WTC11 (cell line): ENCODE measurements at regions not wholly inside any gene's neighbourhood (a gene's known extent, or its start where the extent isn't known, plus 50 kb on each side); places are given as distances from the start of the nearest gene placed in this dataset.
A peak's percentile ranks its signal among the peaks of the same experiment; 100 is the strongest.

Source experiments
- ATAC-seq: fragments of 200-7000 bp; cut with Tn5 transposase; 2 replicates; pipeline ENCODE4 v1.10.0; 2021; ENCODE audit warnings: mild to moderate bottlenecking, moderate library complexity
- CTCF ChIA-PET: fragments of 300-600 bp; sonication (Branson Sonifier 250); formaldehyde crosslinking; loops from one replicate; lab custom pipeline; 2021; ENCODE audit warnings: antibody characterized with exemption; lab: Charles Lee
- POLR2A ChIA-PET: fragments of 350-600 bp; sonication (Branson Sonifier 250); formaldehyde crosslinking; loops from one replicate; lab custom pipeline; 2021; ENCODE audit warnings: antibody characterized with exemption; lab: Charles Lee
- DNase-seq: peaks from one replicate; pipeline ENCODE4 v3.0.0; 2021; ENCODE audit warnings: low spot score
- H3K27ac Mint-ChIP-seq: 2 replicates; pipeline ENCODE4 v1.8.0; 2021; ENCODE audit warnings: mixed read lengths
- H3K27me3 Mint-ChIP-seq: 2 replicates; pipeline ENCODE4 v1.8.0; 2021; ENCODE audit warnings: low read depth, mild to moderate bottlenecking, moderate library complexity, mixed read lengths
- H3K36me3 Mint-ChIP-seq: 2 replicates; pipeline ENCODE4 v1.8.0; 2021; ENCODE audit warnings: mixed read lengths
- H3K4me1 Mint-ChIP-seq: 2 replicates; pipeline ENCODE4 v1.8.0; 2022; ENCODE audit warnings: mixed read lengths
- H3K4me3 Mint-ChIP-seq: 2 replicates; pipeline ENCODE4 v1.8.0; 2021; ENCODE audit warnings: mild to moderate bottlenecking, moderate library complexity, mixed read lengths
- H3K9me3 Mint-ChIP-seq: 2 replicates; pipeline ENCODE4 v1.8.0; 2021; ENCODE audit warnings: mixed read lengths
- ATF2 ChIP-seq: sonication (generic); formaldehyde crosslinking; IDR thresholded peaks from 2 replicates; pipeline ENCODE4 v1.8.1; 2022; ENCODE audit warnings: low read depth, missing genetic modification reagents, borderline replicate concordance
- ERG ChIP-seq: fragments of 250-450 bp; sonication (Bioruptor Pico); IDR thresholded peaks from 2 replicates; pipeline ENCODE4 v1.8.0; 2021; ENCODE audit warnings: mild to moderate bottlenecking
- MAX ChIP-seq: sonication (generic); formaldehyde crosslinking; IDR thresholded peaks from 2 replicates; pipeline ENCODE4 v1.8.0; 2022; ENCODE audit warnings: mild to moderate bottlenecking, missing genetic modification reagents
- NFYB ChIP-seq: sonication (generic); formaldehyde crosslinking; conservative IDR thresholded peaks from 2 replicates; pipeline ENCODE4 v1.8.0; 2022; ENCODE audit warnings: low read depth, missing genetic modification reagents
- NR1H2 ChIP-seq: sonication (generic); formaldehyde crosslinking; IDR thresholded peaks from 2 replicates; pipeline ENCODE4 v1.9.0; 2021; ENCODE audit warnings: mild to moderate bottlenecking, moderate library complexity, missing genetic modification reagents
- NR2C2 ChIP-seq: sonication (generic); formaldehyde crosslinking; IDR thresholded peaks from 2 replicates; pipeline ENCODE4 v1.8.0; 2022; ENCODE audit warnings: mild to moderate bottlenecking, missing genetic modification reagents
- USF2 ChIP-seq: sonication (generic); formaldehyde crosslinking; IDR thresholded peaks from 2 replicates; pipeline ENCODE4 v1.8.1; 2023; ENCODE audit warnings: mild to moderate bottlenecking, missing genetic modification reagents, moderate library complexity
- ZNF219 ChIP-seq: sonication (generic); formaldehyde crosslinking; IDR thresholded peaks from 2 replicates; pipeline ENCODE4 v1.8.0; 2023; ENCODE audit warnings: missing genetic modification reagents, mild to moderate bottlenecking, borderline replicate concordance
- ZNF263 ChIP-seq: sonication (generic); formaldehyde crosslinking; IDR thresholded peaks from 2 replicates; pipeline ENCODE4 v1.8.1; 2022; ENCODE audit warnings: low read depth, mild to moderate bottlenecking, moderate library complexity, missing genetic modification reagents
- ZNF423 ChIP-seq: fragments of 250-450 bp; sonication (Bioruptor Pico); IDR thresholded peaks from 2 replicates; pipeline ENCODE4 v2.1.2; 2022; ENCODE audit warnings: mild to moderate bottlenecking, moderate library complexity
- ZNF671 ChIP-seq: fragments of 250-450 bp; sonication (Bioruptor Pico); IDR thresholded peaks from 2 replicates; pipeline ENCODE4 v1.8.0; 2021; ENCODE audit warnings: mild to moderate bottlenecking
- TF ChIP-seq, protein P1 (sequence below): sonication (generic); formaldehyde crosslinking; IDR thresholded peaks from 2 replicates; pipeline ENCODE4 v1.8.0; 2022; ENCODE audit warnings: missing genetic modification reagents
- TF ChIP-seq, protein P2 (sequence below): fragments of 200-600 bp; IDR thresholded peaks from 2 replicates; pipeline ENCODE4 v1.8.0; 2022; ENCODE audit warnings: antibody characterized with exemption
- TF ChIP-seq, protein P3 (sequence below): sonication (generic); formaldehyde crosslinking; IDR thresholded peaks from 2 replicates; pipeline ENCODE4 v1.8.0; 2022; ENCODE audit warnings: mild to moderate bottlenecking, missing genetic modification reagents
- TF ChIP-seq, protein P4 (sequence below): sonication (generic); formaldehyde crosslinking; IDR thresholded peaks from 2 replicates; pipeline ENCODE4 v1.8.1; 2023; ENCODE audit warnings: mild to moderate bottlenecking, missing genetic modification reagents, moderate library complexity

DNA sequence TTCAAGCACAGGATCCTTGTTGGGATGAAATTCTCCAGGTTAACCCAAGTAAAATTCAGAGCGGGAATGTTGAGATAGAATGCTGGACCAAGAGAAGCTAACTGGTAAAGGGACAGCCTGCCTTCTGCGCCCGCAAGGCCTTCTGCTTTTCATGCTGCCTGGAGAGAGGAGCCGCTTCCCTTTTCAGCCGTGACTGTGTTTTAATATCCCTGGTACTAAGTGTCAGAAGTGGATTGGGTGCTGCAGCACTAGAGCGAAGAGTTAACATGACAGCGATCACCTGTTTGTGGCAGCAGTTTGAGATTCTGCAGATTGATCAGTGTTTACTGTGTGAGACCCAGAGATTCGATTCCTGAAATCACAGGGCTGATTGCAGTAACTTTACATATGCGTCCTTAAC lies 197.4 kb upstream of the ZNF536 start (continued):
- no peak for TF ChIP-seq MAX (CRISPR knock-in tag)
- TF ChIP-seq ZNF423, result no peak
- TF ChIP-seq, protein P1, sequence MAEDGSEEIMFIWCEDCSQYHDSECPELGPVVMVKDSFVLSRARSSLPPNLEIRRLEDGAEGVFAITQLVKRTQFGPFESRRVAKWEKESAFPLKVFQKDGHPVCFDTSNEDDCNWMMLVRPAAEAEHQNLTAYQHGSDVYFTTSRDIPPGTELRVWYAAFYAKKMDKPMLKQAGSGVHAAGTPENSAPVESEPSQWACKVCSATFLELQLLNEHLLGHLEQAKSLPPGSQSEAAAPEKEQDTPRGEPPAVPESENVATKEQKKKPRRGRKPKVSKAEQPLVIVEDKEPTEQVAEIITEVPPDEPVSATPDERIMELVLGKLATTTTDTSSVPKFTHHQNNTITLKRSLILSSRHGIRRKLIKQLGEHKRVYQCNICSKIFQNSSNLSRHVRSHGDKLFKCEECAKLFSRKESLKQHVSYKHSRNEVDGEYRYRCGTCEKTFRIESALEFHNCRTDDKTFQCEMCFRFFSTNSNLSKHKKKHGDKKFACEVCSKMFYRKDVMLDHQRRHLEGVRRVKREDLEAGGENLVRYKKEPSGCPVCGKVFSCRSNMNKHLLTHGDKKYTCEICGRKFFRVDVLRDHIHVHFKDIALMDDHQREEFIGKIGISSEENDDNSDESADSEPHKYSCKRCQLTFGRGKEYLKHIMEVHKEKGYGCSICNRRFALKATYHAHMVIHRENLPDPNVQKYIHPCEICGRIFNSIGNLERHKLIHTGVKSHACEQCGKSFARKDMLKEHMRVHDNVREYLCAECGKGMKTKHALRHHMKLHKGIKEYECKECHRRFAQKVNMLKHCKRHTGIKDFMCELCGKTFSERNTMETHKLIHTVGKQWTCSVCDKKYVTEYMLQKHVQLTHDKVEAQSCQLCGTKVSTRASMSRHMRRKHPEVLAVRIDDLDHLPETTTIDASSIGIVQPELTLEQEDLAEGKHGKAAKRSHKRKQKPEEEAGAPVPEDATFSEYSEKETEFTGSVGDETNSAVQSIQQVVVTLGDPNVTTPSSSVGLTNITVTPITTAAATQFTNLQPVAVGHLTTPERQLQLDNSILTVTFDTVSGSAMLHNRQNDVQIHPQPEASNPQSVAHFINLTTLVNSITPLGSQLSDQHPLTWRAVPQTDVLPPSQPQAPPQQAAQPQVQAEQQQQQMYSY (CRISPR knock-in tag), result no peak
- TF ChIP-seq ZNF671, result no peak
- no peak for TF ChIP-seq NR2C2 (CRISPR knock-in tag)

DNA sequence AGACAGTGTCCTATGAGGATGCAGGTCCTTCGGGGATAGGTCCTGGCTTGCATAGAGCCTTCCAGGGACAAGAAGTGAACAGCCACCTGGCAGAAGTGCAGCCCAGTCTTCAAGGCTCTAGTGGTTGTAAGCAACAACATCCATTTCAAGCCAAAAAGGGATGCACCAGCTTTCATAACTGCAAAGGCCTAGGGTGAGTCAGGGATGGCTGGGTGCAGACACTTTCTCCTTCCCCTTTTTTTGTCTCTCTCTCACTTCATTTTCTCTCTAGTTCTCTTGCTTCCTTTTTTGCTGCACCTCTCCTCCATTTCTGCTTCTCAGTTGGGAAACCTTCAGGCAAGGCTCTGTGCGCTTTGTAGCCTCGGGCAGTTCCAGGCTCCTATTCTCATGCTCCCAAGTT lies 196.2 kb upstream of the ZNF536 start:
- H3K4me3 Mint-ChIP-seq, result no peak overlapping the region
- H3K27ac Mint-ChIP-seq, result no peak overlapping the region
- peaks cover 9% of the 10 kb centered on the region for H3K27me3 Mint-ChIP-seq
- ChIA-PET CTCF (no interaction called here), POLR2A (no interaction called here)
- H3K36me3 Mint-ChIP-seq, result peaks cover 17% of the 10 kb centered on the region
- DNase-seq (no peak), ATAC-seq (no peak)
- TF ChIP-seq USF2 (CRISPR knock-in tag) (no peak), ZNF263 (CRISPR knock-in tag) (no peak), NFYB (CRISPR knock-in tag) (no peak), ZNF219 (CRISPR knock-in tag) (no peak), NR1H2 (CRISPR knock-in tag) (no peak)
- TF ChIP-seq, protein P2, sequence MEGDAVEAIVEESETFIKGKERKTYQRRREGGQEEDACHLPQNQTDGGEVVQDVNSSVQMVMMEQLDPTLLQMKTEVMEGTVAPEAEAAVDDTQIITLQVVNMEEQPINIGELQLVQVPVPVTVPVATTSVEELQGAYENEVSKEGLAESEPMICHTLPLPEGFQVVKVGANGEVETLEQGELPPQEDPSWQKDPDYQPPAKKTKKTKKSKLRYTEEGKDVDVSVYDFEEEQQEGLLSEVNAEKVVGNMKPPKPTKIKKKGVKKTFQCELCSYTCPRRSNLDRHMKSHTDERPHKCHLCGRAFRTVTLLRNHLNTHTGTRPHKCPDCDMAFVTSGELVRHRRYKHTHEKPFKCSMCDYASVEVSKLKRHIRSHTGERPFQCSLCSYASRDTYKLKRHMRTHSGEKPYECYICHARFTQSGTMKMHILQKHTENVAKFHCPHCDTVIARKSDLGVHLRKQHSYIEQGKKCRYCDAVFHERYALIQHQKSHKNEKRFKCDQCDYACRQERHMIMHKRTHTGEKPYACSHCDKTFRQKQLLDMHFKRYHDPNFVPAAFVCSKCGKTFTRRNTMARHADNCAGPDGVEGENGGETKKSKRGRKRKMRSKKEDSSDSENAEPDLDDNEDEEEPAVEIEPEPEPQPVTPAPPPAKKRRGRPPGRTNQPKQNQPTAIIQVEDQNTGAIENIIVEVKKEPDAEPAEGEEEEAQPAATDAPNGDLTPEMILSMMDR, result no peak
- TF ChIP-seq, protein P3, sequence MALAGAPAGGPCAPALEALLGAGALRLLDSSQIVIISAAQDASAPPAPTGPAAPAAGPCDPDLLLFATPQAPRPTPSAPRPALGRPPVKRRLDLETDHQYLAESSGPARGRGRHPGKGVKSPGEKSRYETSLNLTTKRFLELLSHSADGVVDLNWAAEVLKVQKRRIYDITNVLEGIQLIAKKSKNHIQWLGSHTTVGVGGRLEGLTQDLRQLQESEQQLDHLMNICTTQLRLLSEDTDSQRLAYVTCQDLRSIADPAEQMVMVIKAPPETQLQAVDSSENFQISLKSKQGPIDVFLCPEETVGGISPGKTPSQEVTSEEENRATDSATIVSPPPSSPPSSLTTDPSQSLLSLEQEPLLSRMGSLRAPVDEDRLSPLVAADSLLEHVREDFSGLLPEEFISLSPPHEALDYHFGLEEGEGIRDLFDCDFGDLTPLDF (CRISPR knock-in tag), result no peak
- peaks cover 33% of the 10 kb centered on the region for H3K4me1 Mint-ChIP-seq
- peaks cover 39% of the 10 kb centered on the region for H3K9me3 Mint-ChIP-seq

GRCh38 chr19:30178721-30179402 lies 193.3 kb upstream of the ZNF536 start:
- peak; percentile 60 for ATAC-seq
- DNase-seq, result no peak
- Mint-ChIP-seq H3K4me3 (no peak overlapping the region), H3K9me3 (peaks cover 64% of the 10 kb centered on the region), H3K27me3 (peaks cover 11% of the 10 kb centered on the region), H3K36me3 (peaks cover 37% of the 10 kb centered on the region), H3K27ac (no peak overlapping the region; the same call in 1 of the 2 replicates), H3K4me1 (peaks cover 33% of the 10 kb centered on the region)
- POLR2A ChIA-PET, result no interaction called here
- CTCF ChIA-PET, result no interaction called here
- TF ChIP-seq, protein P2, result no peak
- TF ChIP-seq ERG (CRISPR knock-in tag) (no peak), ATF2 (CRISPR knock-in tag) (no peak), MAX (CRISPR knock-in tag) (no peak), USF2 (CRISPR knock-in tag) (no peak)
- TF ChIP-seq, protein P4, sequence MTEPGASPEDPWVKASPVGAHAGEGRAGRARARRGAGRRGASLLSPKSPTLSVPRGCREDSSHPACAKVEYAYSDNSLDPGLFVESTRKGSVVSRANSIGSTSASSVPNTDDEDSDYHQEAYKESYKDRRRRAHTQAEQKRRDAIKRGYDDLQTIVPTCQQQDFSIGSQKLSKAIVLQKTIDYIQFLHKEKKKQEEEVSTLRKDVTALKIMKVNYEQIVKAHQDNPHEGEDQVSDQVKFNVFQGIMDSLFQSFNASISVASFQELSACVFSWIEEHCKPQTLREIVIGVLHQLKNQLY (CRISPR knock-in tag), result no peak
